SU-DHL-6 (cell line): ENCODE measurements at regions not wholly inside any gene's neighbourhood (a gene's known extent, or its start where the extent isn't known, plus 50 kb on each side); places are given as distances from the start of the nearest gene placed in this dataset.

Experiments
- H2AFZ ChIP-seq: fragments of 200-600 bp; sonication (generic); 2 replicates; pipeline ENCODE4 v1.6.1; 2014; ENCODE audit warnings: low read depth, mild to moderate bottlenecking, moderate library complexity, mixed read lengths, antibody characterized with exemption, low read length; ENCODE audit not compliant: severe bottlenecking
- H3F3A ChIP-seq: fragments of 200-600 bp; shearing (Covaris generic); 2 replicates; pipeline ENCODE4 v1.6.0; 2016; ENCODE audit warnings: antibody characterized with exemption, mild to moderate bottlenecking; ENCODE audit not compliant: insufficient read depth
- H3K27ac ChIP-seq: fragments of 200-600 bp; sonication (generic); 2 replicates; pipeline ENCODE4 v1.5.1; 2016; ENCODE audit warnings: low read depth, mild to moderate bottlenecking, low read length, moderate library complexity, mixed read lengths
- H3K27me3 ChIP-seq: fragments of 200-600 bp; sonication (generic), shearing (Covaris generic); 2 replicates; pipeline ENCODE4 v1.6.0; 2014; ENCODE audit warnings: mild to moderate bottlenecking, low read length
- H3K36me3 ChIP-seq: fragments of 200-600 bp; sonication (generic); 2 replicates; pipeline ENCODE4 v1.6.1; 2014; ENCODE audit warnings: mild to moderate bottlenecking, low read length, mixed read lengths
- H3K4me2 ChIP-seq: fragments of 300-600, 200-600 bp; shearing (Covaris generic), sonication (generic); 2 replicates; pipeline ENCODE4 v1.6.0; 2014; ENCODE audit warnings: low read length, low read depth, mild to moderate bottlenecking; ENCODE audit not compliant: poor library complexity, severe bottlenecking
- H3K4me3 ChIP-seq: fragments of 200-600 bp; sonication (generic); 2 replicates; pipeline ENCODE4 v1.5.1; 2014; ENCODE audit warnings: antibody characterized with exemption, low read length, mild to moderate bottlenecking, mixed read lengths; ENCODE audit not compliant: insufficient read depth, poor library complexity, severe bottlenecking
- H3K79me2 ChIP-seq: fragments of 200-600 bp; sonication (generic); 2 replicates; pipeline ENCODE4 v1.6.1; 2014; ENCODE audit warnings: mild to moderate bottlenecking, low read length, moderate library complexity; ENCODE audit not compliant: insufficient read depth
- H3K9ac ChIP-seq: fragments of 200-600 bp; sonication (generic); 2 replicates; pipeline ENCODE4 v1.7.0; 2014; ENCODE audit warnings: mild to moderate bottlenecking, low read length
- H3K9me2 ChIP-seq: fragments of 200-600 bp; sonication (generic); replicated peaks from 2 replicates; pipeline ENCODE4 v1.6.1; 2014; ENCODE audit warnings: low read length; ENCODE audit not compliant: insufficient read depth
- H3K9me3 ChIP-seq: fragments of 200-600 bp; sonication (generic); 2 replicates; pipeline ENCODE4 v1.6.1; 2014; ENCODE audit warnings: low read length, mixed read lengths; ENCODE audit not compliant: insufficient read depth
- H4K20me1 ChIP-seq: fragments of 200-600 bp; sonication (generic); 2 replicates; pipeline ENCODE4 v1.6.1; 2014; ENCODE audit warnings: low read depth, mild to moderate bottlenecking, antibody characterized with exemption, low read length, moderate library complexity, mixed read lengths
- EZH2phosphoT487 ChIP-seq: fragments of 200-600 bp; sonication (generic), shearing (Covaris generic); conservative IDR thresholded peaks from 2 replicates; pipeline ENCODE4 v1.6.1; 2018; ENCODE audit warnings: mild to moderate bottlenecking, antibody characterized with exemption, low read length, moderate library complexity, mixed read lengths
- TF ChIP-seq, protein P1 (sequence below): fragments of 200-600 bp; sonication (generic); IDR thresholded peaks from one replicate; pipeline ENCODE4 v1.5.1; 2017; ENCODE audit warnings: antibody characterized with exemption, mild to moderate bottlenecking, low read length, moderate library complexity; ENCODE audit not compliant: insufficient read depth, poor library complexity, severe bottlenecking

DNA sequence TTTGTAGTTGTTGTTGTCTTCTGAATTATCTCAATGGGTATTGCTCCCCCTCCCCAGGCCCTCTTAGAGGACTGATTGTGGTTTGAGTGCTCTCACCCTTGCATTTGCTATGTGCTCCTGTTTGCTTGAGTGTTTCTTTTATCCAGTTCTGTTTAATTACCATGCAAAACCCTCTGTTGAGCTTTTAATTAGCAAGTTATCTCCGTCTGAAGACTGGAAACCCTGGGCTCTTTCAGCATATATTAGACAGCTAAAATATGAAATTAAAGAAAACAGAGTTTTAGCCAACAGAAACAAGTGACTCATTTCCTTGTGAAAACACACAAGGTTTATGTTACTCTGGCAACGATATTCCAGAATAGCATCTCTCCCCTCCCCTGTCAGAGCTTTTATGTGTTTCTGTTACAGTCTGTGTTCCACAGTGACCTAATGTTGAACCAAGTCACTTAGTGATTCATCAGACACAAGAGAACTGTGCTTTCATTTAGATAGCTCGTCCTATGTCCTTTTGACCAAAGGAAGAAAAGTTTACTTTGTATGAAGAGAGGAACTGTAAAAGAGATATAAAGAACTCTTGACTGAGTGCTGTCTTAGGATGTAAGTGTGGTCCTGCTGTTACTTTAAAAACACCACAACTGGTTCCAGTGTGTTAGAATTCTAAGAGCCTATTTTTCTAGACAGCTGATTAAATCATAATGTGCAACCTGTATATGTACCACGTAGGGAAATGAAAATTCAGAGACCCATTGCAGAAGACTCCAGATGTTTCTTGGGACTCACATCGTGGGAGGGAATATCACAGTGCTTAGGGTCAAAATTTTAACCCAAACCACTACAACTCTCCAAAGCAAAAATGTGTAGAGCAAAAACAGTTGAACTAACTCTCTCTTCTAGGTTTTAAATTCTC lies 172.8 kb upstream of the RBMS1 start:
- H3K9me2 ChIP-seq = no peaks in the 10 kb centered on the region; the same call in 1 of the 2 replicates
- no peaks in the 10 kb centered on the region for H3F3A ChIP-seq
- H3K4me2 ChIP-seq = no peak overlapping the region
- no peaks in the 10 kb centered on the region for H4K20me1 ChIP-seq
- H3K9me3 ChIP-seq = no peaks in the 10 kb centered on the region
- no peak overlapping the region for H3K9ac ChIP-seq
- no peak overlapping the region for H3K27ac ChIP-seq
- no peak overlapping the region for H2AFZ ChIP-seq
- no peaks in the 10 kb centered on the region for H3K27me3 ChIP-seq
- no peaks in the 10 kb centered on the region for H3K79me2 ChIP-seq
- no peaks in the 10 kb centered on the region for H3K36me3 ChIP-seq
- no peak overlapping the region for H3K4me3 ChIP-seq
- TF ChIP-seq EZH2phosphoT487 = no peak
- TF ChIP-seq, protein P1, sequence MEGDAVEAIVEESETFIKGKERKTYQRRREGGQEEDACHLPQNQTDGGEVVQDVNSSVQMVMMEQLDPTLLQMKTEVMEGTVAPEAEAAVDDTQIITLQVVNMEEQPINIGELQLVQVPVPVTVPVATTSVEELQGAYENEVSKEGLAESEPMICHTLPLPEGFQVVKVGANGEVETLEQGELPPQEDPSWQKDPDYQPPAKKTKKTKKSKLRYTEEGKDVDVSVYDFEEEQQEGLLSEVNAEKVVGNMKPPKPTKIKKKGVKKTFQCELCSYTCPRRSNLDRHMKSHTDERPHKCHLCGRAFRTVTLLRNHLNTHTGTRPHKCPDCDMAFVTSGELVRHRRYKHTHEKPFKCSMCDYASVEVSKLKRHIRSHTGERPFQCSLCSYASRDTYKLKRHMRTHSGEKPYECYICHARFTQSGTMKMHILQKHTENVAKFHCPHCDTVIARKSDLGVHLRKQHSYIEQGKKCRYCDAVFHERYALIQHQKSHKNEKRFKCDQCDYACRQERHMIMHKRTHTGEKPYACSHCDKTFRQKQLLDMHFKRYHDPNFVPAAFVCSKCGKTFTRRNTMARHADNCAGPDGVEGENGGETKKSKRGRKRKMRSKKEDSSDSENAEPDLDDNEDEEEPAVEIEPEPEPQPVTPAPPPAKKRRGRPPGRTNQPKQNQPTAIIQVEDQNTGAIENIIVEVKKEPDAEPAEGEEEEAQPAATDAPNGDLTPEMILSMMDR = no peak

GRCh38 chr2:160667811-160668210 lies 174.2 kb upstream of the RBMS1 start:
- H3K4me3 ChIP-seq = no peak overlapping the region
- H3K79me2 ChIP-seq = no peaks in the 10 kb centered on the region
- no peak overlapping the region for H2AFZ ChIP-seq
- H3K9me3 ChIP-seq = no peaks in the 10 kb centered on the region
- H3K27ac ChIP-seq = no peak overlapping the region
- H3F3A ChIP-seq = no peaks in the 10 kb centered on the region
- H3K9me2 ChIP-seq = no peaks in the 10 kb centered on the region; the same call in 1 of the 2 replicates
- no peak overlapping the region for H3K4me2 ChIP-seq
- no peak overlapping the region for H3K9ac ChIP-seq
- H4K20me1 ChIP-seq = no peaks in the 10 kb centered on the region
- no peaks in the 10 kb centered on the region for H3K27me3 ChIP-seq
- TF ChIP-seq, protein P1 = no peak
- no peak for TF ChIP-seq EZH2phosphoT487
- H3K36me3 ChIP-seq = no peaks in the 10 kb centered on the region

DNA sequence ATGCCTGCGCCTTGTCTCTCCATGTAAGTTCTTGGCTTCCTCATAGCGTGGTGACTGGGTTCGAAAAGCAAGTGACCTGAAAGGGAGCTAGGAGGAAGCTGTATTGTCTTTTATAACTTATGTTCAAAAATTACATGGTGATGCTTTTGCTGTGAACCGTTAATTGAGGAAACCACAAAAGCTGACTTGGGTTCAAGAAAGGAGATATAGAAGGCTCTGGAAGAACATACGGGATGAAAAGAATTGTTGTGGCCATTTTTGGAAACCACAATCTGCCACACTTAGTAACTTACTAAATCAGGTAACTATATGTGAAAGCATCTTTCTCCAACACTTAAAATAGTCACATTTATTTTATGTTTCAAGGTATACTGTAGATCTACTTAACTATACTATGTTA lies 177.0 kb upstream of the RBMS1 start:
- TF ChIP-seq, protein P1 = no peak
- no peak for TF ChIP-seq EZH2phosphoT487
- Histone ChIP-seq H3K9me2 (no peaks in the 10 kb centered on the region; the same call in 1 of the 2 replicates), H3K79me2 (no peaks in the 10 kb centered on the region), H2AFZ (no peak overlapping the region), H3K36me3 (no peaks in the 10 kb centered on the region), H3K27ac (no peak overlapping the region), H3K9me3 (no peaks in the 10 kb centered on the region), H3F3A (no peaks in the 10 kb centered on the region), H3K4me2 (no peak overlapping the region), H3K9ac (no peak overlapping the region), H4K20me1 (no peaks in the 10 kb centered on the region), H3K4me3 (no peak overlapping the region), H3K27me3 (no peaks in the 10 kb centered on the region)
